ENCODE measurements at regions not wholly inside any gene's neighbourhood (a gene's known extent, or its start where the extent isn't known, plus 50 kb on each side); places are given as distances from the start of the nearest gene placed in this dataset.

- DNase-seq: no peak
Observed at GRCh38 chr6:1023229-1023628, 288.7 kb upstream of the FOXQ1 start.

- DNase-seq: no peak
Observed at GRCh38 chr6:1022719-1023118, 289.2 kb upstream of the FOXQ1 start.

- no peak for DNase-seq
Observed at GRCh38 chr6:1020837-1021236, 291.1 kb upstream of the FOXQ1 start.

- DNase-seq: no peak
Observed at GRCh38 chr6:1020133-1020532, 291.8 kb upstream of the FOXQ1 start.

- DNase-seq: no peak
Observed at GRCh38 chr6:1018041-1018440, 293.9 kb upstream of the FOXQ1 start.

GRCh38 chr6:1016329-1017302 lies 295.3 kb upstream of the FOXQ1 start:
- no peak for DNase-seq

- no peak for DNase-seq
Observed at GRCh38 chr6:1015825-1016224, 296.1 kb upstream of the FOXQ1 start.

GRCh38 chr6:1014431-1014807 lies 297.5 kb upstream of the FOXQ1 start:
- no peak for DNase-seq

GRCh38 chr6:1013656-1014430 lies 298.1 kb upstream of the FOXQ1 start:
- DNase-seq: no peak

GRCh38 chr6:1009103-1009502 lies 302.8 kb upstream of the FOXQ1 start:
- DNase-seq: no peak

- no peak for DNase-seq
Observed at GRCh38 chr6:1007159-1007558, 304.7 kb upstream of the FOXQ1 start.

- DNase-seq: no peak
Observed at GRCh38 chr6:1004885-1005630, 306.8 kb upstream of the FOXQ1 start.

GRCh38 chr6:1003394-1004160 lies 308.3 kb upstream of the FOXQ1 start:
- no peak for DNase-seq

- no peak for DNase-seq
Observed at GRCh38 chr6:1002989-1003388, 308.9 kb upstream of the FOXQ1 start.

- DNase-seq: no peak
Observed at GRCh38 chr6:1001655-1002349, 308.9 kb upstream of the EXOC2 start.

GRCh38 chr6:999552-999951 lies 306.6 kb upstream of the EXOC2 start:
- DNase-seq: no peak

GRCh38 chr6:998551-998950 lies 305.6 kb upstream of the EXOC2 start:
- no peak for DNase-seq

- no peak for DNase-seq
Observed at GRCh38 chr6:996271-996852, 303.4 kb upstream of the EXOC2 start.

- no peak for DNase-seq
Observed at GRCh38 chr6:991192-991591, 298.3 kb upstream of the EXOC2 start.

- no peak for DNase-seq
Observed at GRCh38 chr6:984031-984430, 291.1 kb upstream of the EXOC2 start.

- no peak for DNase-seq
Observed at GRCh38 chr6:978937-979685, 286.2 kb upstream of the EXOC2 start.

Data from NCI-H2081 treated with DMSO at 0.1 percent for 48 hours (cell line).